ENCODE measurements at regions not wholly inside any gene's neighbourhood (a gene's known extent, or its start where the extent isn't known, plus 50 kb on each side); places are given as distances from the start of the nearest gene placed in this dataset.

- TF ChIP-seq POLR2A (IDR thresholded peaks at IDR 0.05; ENCODE audit: low read depth, low read length) = no peak
- no peak for TF ChIP-seq POLR2AphosphoS5 (IDR thresholded peaks at IDR 0.05; ENCODE audit: low read depth, low read length)
- no peak for TF ChIP-seq TAF1 (IDR thresholded peaks at IDR 0.05; ENCODE audit: low read depth, low read length)
These were observed 246.3 kb upstream of the FZD8 start for GRCh38 chr10:35888400-35888799.

Measured in GM12891 (cell line).